ENCODE measurements at regions not wholly inside any gene's neighbourhood (a gene's known extent, or its start where the extent isn't known, plus 50 kb on each side); places are given as distances from the start of the nearest gene placed in this dataset.
A peak's percentile ranks its signal among the peaks of the same experiment; 100 is the strongest.

GRCh38 chr1:99570486-99571089 is 75.3 kb upstream of the PALMD start:
- H3K27me3 Mint-ChIP-seq (ENCODE audit: unreplicated experiment) = no peaks in the 10 kb centered on the region
- H3K27ac Mint-ChIP-seq (ENCODE audit: unreplicated experiment) = no peak overlapping the region
- H3K4me3 Mint-ChIP-seq (ENCODE audit: unreplicated experiment) = no peak overlapping the region
- H3K9me3 Mint-ChIP-seq (ENCODE audit: unreplicated experiment) = no peaks in the 10 kb centered on the region
- DNase-seq (ENCODE audit: extremely low spot score, unreplicated experiment) = no peak
- H3K36me3 Mint-ChIP-seq (ENCODE audit: unreplicated experiment) = no peaks in the 10 kb centered on the region
- no peak for TF ChIP-seq CTCF (IDR thresholded peaks at IDR 0.05)
- H3K4me1 Mint-ChIP-seq (ENCODE audit: unreplicated experiment) = peaks cover 18% of the 10 kb centered on the region

DNA sequence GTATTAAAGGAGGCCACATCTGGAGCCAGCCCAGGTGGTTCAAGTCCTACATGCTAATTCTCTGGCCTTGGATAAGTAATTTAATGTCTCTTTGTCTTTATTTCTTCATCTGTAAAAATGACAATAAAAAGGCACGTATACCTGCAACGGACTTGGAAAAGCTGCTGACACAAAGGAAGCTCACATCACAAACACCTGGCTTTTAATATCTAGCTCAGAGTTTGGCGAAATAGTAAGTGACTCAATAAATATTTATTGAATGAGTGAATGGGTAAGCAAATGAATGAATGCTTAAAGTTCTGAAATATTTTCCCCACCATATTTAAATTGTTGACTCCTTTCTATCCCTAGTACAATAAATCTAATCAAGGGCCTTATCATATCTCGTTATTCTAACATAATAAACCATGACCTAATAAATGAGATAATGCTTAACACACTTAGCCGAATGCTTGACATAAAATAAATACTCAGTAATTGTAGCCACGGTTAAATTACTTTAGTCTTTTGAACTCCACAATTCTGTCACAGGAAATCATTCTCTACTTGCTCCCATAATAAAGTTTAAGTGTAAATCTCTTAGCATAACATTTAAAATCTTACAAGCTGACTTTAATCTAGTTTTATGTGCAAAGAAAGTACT is 74.7 kb upstream of the PALMD start:
- no peak for DNase-seq (ENCODE audit: extremely low spot score, unreplicated experiment)
- Mint-ChIP-seq H3K4me1 (ENCODE audit: unreplicated experiment) (peaks cover 18% of the 10 kb centered on the region), H3K4me3 (ENCODE audit: unreplicated experiment) (no peak overlapping the region), H3K9me3 (ENCODE audit: unreplicated experiment) (no peaks in the 10 kb centered on the region), H3K36me3 (ENCODE audit: unreplicated experiment) (no peaks in the 10 kb centered on the region), H3K27me3 (ENCODE audit: unreplicated experiment) (no peaks in the 10 kb centered on the region), H3K27ac (ENCODE audit: unreplicated experiment) (no peak overlapping the region)
- no peak for TF ChIP-seq CTCF (IDR thresholded peaks at IDR 0.05)

GRCh38 chr1:99573431-99574217 is 72.3 kb upstream of the PALMD start:
- Mint-ChIP-seq H3K4me3 (ENCODE audit: unreplicated experiment) (no peak overlapping the region), H3K9me3 (ENCODE audit: unreplicated experiment) (no peaks in the 10 kb centered on the region), H3K27ac (ENCODE audit: unreplicated experiment) (peak overlapping the region; percentile 58), H3K4me1 (ENCODE audit: unreplicated experiment) (peaks cover 18% of the 10 kb centered on the region), H3K27me3 (ENCODE audit: unreplicated experiment) (no peaks in the 10 kb centered on the region), H3K36me3 (ENCODE audit: unreplicated experiment) (no peaks in the 10 kb centered on the region)
- DNase-seq (ENCODE audit: extremely low spot score, unreplicated experiment) = no peak
- no peak for TF ChIP-seq CTCF (IDR thresholded peaks at IDR 0.05)

DNA sequence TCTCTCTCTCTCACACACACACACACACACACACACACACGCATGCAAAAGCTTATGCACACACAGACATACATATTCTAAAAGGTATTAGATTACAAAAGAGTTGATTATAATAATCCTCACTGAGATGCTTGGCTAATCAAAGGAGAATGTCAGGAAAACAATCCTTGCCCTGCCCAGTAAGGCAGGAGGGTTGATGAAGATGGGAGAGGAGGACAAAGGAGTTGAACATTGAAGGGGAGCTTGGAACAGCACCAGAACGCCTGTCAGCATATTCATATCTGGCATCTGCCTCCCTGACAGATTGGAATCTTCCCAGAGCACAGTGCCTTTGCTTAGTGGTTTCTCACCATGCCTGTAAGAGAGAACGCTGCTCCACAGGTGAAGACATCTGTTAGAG is 68.6 kb upstream of the PALMD start:
- Mint-ChIP-seq H3K9me3 (ENCODE audit: unreplicated experiment) (no peaks in the 10 kb centered on the region), H3K4me1 (ENCODE audit: unreplicated experiment) (peaks cover 30% of the 10 kb centered on the region), H3K36me3 (ENCODE audit: unreplicated experiment) (no peaks in the 10 kb centered on the region), H3K27ac (ENCODE audit: unreplicated experiment) (no peak overlapping the region), H3K4me3 (ENCODE audit: unreplicated experiment) (no peak overlapping the region), H3K27me3 (ENCODE audit: unreplicated experiment) (no peaks in the 10 kb centered on the region)
- no peak for DNase-seq (ENCODE audit: extremely low spot score, unreplicated experiment)
- no peak for TF ChIP-seq CTCF (IDR thresholded peaks at IDR 0.05)

DNA sequence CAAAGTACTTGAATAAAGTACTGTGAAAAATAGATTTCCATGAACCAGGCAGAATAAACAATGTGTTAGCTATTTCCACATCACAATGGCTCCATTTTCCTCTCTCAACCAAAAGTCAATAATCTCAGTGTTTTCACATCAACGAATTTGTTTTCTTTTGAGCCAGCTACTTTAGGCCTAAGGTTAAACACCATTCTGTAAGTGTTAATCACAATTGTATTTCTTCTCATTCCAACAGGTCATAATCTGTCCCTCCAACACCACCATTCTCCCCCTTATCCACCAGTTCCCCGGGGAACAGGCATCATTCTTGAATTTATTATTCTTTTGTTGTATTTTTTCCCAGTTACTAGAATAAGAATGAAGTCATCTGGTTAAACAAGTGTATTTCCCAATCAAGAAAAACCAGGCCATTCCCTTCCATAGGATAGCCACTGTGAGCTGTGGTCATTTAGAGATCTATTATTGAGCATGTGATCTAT is 66.2 kb upstream of the PALMD start:
- Mint-ChIP-seq H3K36me3 (ENCODE audit: unreplicated experiment) (no peaks in the 10 kb centered on the region), H3K27ac (ENCODE audit: unreplicated experiment) (peak overlapping the region; percentile 63), H3K27me3 (ENCODE audit: unreplicated experiment) (no peaks in the 10 kb centered on the region), H3K4me1 (ENCODE audit: unreplicated experiment) (peaks cover 13% of the 10 kb centered on the region), H3K9me3 (ENCODE audit: unreplicated experiment) (no peaks in the 10 kb centered on the region), H3K4me3 (ENCODE audit: unreplicated experiment) (no peak overlapping the region)
- no peak for DNase-seq (ENCODE audit: extremely low spot score, unreplicated experiment)
- no peak for TF ChIP-seq CTCF (IDR thresholded peaks at IDR 0.05)

Data from osteocyte (in vitro differentiated cells).